GM19455 (cell line): ENCODE measurements at regions not wholly inside any gene's neighbourhood (a gene's known extent, or its start where the extent isn't known, plus 50 kb on each side); places are given as distances from the start of the nearest gene placed in this dataset.

Source experiments
- ATAC-seq: cut with Tn5 transposase; IDR thresholded peaks from one replicate; pipeline ENCODE4 v1.9.1; 2021; ENCODE audit not compliant: unreplicated experiment

DNA sequence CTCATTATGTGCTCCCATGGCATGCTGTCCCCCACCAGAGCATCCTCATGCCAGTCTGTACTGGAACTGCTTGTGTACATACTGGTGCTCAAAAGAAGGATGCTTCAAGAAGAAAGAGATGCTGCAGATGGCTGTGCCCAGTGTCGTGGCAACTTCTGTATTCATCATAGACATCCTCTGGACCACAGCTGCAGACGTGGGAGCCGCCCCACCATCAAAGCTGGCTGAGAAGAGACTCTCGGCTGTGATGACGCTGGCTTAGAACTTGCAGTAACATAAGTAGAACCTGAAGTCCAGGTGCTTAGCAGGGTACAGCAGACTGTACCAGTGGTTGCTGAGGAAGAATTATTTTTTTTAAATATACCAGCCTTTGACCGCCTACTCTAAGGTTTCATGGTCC is 112.6 kb upstream of the ARHGAP5 start:
- ATAC-seq, result no peak

GRCh38 chr14:31965071-31965734 is 111.9 kb upstream of the ARHGAP5 start:
- no peak for ATAC-seq

- no peak for ATAC-seq
Observed at GRCh38 chr14:31965735-31966598, 111.1 kb upstream of the ARHGAP5 start.

DNA sequence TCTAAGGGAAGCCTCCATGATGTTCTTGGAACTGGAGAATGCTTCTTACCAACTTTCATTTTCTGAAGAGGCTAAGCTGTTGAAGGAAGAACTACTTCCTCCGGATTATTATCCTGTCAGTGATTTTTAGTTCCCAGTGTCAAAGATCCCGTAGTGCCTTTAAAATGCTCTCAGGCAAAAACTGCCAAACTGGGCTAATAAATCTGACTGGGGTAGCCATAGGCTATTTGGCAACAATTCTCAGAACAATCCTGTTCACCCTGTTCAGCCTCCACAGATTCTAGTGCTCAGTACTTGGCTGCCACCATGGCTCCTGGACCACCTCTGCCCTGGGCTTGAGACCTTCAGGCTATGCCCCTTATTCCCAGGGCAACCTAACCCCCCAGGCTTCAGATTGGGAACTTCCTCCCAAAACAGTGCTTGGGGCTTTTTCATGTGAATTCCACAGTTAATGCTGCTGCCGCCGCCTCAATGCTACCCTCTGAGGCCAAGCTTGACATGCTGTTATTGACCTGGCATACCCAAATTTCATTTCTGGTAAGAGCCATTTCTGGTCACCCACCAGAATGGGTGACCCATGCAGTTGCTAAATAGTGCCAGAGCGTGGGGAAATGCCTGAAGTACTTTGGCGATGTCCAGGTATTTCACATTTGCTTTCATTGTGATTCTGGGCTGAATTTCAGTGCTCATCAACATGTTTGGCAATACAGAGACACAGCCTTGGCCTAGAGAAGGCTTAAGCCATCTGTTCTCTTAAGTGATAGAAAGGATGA is 110.0 kb upstream of the ARHGAP5 start:
- ATAC-seq, result no peak

DNA sequence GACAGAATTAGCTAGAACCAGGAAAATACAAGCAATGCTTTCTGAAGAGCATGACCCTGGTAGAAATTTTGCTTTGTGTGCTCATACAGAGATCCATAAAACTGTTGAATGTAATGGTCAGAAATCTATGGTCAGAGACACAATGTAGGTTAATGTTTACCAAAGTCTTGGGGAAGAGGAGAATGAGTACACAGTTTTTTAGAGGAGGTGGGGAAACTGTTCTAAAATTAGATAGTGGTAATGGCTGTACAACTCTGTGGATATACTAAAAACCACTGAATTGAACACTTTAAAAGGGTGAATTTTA is 109.5 kb upstream of the ARHGAP5 start:
- ATAC-seq, result no peak

DNA sequence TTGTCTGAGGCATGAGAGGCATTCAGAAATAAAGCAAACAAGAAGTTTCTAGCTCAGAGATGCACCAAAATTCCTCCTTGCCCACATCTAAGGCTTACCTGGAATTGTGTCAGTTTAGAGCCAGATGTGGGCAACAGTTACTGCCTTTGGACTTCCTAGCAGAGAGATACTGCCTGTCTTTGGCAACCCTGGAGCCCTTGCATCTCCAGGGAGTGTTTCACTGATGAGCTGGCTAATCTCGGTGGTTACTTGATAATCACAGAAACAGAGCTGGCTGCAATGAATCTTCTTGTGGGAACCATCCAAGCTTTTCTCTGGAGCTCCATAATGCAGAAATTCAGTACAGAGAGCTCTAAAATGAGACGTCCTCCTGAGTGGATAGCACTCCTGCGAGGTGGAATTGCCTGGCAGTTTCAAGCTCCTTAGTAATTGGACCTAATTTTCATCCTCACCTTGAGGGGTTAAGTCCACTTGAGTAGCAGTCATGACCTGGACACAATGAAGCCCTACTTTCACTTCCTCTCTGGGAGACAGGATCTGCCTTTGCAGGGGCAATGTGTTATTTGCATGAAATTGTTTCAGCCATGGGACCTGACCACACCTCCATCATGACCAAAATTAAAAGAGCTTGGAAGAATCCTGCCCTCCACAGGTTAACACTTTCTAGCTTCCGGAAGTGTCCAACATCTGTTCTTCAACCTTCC is 108.8 kb upstream of the ARHGAP5 start:
- no peak for ATAC-seq

DNA sequence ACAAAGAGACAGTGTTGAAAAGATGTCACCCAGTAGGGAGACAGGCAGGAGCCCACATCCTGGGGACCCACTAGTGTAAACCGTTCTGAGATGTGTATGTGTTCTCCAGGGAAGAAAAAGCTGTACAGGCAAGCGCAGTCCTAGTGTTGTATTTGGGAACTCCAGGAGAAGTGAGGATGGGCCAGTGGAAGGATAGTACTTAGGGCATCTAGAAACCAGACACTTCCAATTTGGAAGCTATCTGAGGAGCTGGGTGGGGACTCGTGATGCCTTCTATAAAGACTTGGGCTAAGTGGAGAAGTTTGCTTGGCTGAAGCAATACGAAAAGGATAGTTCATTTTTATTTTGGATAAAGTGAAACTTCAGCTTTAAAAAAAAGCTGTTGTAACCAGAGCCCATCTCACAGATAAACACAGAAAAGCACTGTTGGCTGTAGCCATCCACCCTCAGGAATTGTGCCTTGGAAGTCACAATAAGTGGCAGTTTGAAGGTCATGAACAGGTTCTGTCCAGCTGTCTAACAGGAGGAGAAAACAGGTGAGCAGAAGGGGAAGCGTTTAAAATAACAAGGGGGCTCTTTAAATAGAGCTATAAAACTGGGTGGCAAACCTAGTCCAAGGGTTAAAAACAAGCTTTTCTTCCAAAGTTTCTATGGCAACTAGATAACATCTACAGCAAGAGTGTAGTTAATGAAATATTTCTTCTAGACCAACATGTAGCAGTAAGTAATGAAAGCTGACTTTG is 108.0 kb upstream of the ARHGAP5 start:
- no peak for ATAC-seq

DNA sequence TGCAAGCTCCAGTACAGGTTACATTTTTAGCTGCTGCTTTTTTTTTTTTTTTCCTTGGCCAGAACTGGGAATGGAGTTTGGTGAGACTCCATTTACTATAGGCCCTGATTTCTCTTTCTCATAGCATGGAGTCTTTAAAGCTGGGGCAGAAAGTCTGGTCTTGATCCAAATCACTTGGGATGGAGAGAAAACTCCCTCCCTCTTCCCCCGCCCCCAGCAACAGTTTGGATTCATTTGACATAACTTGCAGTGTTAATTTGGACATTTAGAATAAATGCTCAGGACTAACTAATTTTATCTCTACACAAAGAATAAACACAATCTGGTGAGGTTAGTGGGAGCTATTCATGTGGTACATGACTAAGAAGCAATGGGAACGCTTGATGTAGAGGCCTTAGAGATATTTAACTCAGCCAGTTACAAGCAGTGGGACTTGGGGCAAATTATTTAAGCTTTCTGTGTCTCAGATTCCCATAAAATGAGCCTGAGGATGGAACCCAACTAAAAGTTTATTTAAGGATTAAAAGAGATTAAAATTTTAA is 107.3 kb upstream of the ARHGAP5 start:
- no peak for ATAC-seq

- ATAC-seq, result no peak
Observed at GRCh38 chr14:31970744-31971143, 106.4 kb upstream of the ARHGAP5 start.

GRCh38 chr14:31971612-31972011 is 105.5 kb upstream of the ARHGAP5 start:
- ATAC-seq, result no peak

DNA sequence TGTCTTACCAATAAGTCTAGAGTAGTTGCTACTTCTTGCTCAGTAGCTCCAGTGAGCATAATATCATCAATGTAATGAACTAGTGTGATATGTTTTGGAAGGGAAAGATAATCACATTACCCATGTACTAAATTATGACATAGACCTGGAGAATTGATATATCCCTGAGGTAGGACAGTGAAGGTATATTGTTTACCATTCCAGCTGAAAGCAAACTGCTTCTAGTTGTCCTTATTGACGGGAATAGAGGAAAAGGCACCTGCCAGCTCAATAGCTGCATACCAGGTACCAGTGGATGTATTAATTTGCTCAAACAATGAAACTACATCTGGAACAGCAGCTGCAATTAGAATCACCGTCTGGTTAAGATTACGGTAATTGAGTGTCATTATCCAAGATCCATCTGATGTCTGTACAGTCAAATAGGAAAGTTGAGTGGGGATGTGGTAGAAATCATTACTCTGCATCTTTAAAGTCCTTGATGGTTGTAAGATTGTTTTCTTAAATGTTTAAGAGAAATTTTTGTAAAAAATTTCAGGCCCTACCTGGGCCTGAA is 100.0 kb upstream of the ARHGAP5 start:
- no peak for ATAC-seq

DNA sequence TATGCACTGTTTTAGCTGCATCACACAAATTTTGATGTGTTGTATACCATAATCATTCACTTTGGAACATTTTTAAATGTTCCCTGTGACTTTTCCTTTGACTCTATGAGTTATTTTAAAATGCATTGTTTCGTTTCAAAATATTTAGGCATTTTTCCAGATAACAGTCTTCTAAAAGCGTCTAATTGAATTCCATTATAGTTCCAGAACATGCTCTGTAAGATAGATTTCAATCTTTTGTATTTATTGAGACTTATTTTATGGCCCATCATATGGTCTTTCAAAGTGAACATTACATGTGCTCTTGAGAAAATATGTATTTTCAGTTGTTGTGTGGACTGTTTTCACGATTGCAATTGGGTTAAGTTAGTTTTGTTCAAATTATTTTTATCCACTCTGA is 98.7 kb upstream of the ARHGAP5 start:
- no peak for ATAC-seq

- no peak for ATAC-seq
Observed at GRCh38 chr14:31982642-31983041, 94.5 kb upstream of the ARHGAP5 start.

- ATAC-seq, result no peak
Observed at GRCh38 chr14:31986405-31986804, 90.7 kb upstream of the ARHGAP5 start.

GRCh38 chr14:31987721-31988120 is 89.4 kb upstream of the ARHGAP5 start:
- ATAC-seq, result no peak

DNA sequence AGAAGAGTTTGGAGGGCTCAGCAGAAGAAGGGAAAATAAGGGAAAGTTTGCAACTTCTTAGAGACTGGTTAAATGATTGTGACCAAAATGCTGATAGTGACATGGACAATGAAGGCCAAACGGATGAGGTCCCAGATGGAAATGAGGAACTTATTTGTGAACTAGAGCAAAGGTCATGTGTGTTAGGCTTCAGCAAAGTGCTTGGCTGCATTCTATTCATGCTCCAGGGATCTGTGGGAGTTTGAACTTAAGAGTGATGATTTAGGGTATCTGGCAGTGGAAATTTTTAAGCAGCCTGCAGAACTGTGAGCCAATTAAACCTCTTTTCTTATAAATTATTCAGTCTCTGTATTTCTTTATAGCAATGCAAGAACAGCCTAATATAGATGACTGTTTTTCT is 88.9 kb upstream of the ARHGAP5 start:
- ATAC-seq, result no peak

GRCh38 chr14:31990183-31990857 is 86.8 kb upstream of the ARHGAP5 start:
- ATAC-seq, result no peak

GRCh38 chr14:31990926-31991572 is 86.1 kb upstream of the ARHGAP5 start:
- no peak for ATAC-seq

GRCh38 chr14:31992011-31992447 is 85.1 kb upstream of the ARHGAP5 start:
- no peak for ATAC-seq
